Fibroblast of villous mesenchyme (primary cell): ENCODE measurements at regions not wholly inside any gene's neighbourhood (a gene's known extent, or its start where the extent isn't known, plus 50 kb on each side); places are given as distances from the start of the nearest gene placed in this dataset.
"Not testable (repeated sequence)": the region's sequence is repeated elsewhere in the genome, so short reads cannot be mapped to it uniquely, and the experiment has no call there.

ENCODE experiments used
- DNase-seq: peaks from one replicate; pipeline ENCODE4 v3.0.0-alpha.2; 2010; ENCODE audit warnings: low read depth
- H3K4me3 ChIP-seq: 2 replicates; pipeline ENCODE4 v1.5.1; 2011; ENCODE audit warnings: low read depth, mild to moderate bottlenecking, low read length
- CTCF ChIP-seq: IDR thresholded peaks from 2 replicates; pipeline ENCODE4 v1.5.1; 2012; ENCODE audit warnings: low read depth, mild to moderate bottlenecking, low read length; ENCODE audit not compliant: insufficient read depth

GRCh38 chr10:38209332-38209731 is 115.2 kb downstream of the ZNF37A start:
- no peak overlapping the region for H3K4me3 ChIP-seq
- no peak for DNase-seq
- no peak for TF ChIP-seq CTCF

- not testable (repeated sequence) for DNase-seq, H3K4me3 ChIP-seq
These were observed 115.6 kb downstream of the ZNF37A start for GRCh38 chr10:38209748-38210147.

DNA sequence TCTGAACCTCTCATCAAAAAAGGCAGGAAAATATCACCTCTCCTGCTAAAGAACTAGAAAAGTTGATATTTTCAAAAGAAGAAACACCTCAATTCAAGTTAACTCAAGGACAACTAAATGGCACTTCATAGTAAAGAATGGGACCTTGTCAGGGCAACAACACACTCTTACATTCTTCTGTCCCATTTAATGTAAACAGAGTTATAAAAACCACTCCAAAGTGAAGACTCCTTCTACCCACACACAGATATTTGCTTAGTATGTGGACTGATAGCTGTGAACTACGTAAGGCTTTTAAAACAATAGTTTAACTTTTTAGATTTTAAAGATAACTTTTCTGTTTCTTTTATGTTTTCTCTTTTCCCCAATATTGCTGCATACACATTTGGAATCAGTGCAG is 118.3 kb downstream of the ZNF37A start:
- no peak overlapping the region for H3K4me3 ChIP-seq
- DNase-seq, result no peak
- TF ChIP-seq CTCF, result no peak

DNA sequence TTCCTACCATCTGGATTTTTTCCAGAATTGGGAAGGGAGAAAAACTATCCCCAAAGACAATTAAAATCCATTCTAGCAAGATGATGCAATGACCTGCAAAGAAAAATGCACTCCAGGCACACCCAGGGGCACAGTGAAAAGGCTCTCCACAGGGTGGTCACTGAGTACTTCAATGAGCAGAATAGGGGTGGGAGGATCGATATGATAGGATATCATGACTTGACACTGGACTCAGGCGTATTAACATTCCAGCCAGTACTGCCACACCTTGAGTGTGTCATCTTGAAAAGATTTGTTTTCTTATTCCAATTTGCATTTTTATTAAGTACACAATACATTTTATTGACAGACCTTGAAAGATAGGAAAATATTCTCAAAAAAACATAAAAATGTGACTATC is 132.2 kb downstream of the ZNF37A start:
- no peak overlapping the region for H3K4me3 ChIP-seq
- TF ChIP-seq CTCF, result no peak
- no peak for DNase-seq

DNA sequence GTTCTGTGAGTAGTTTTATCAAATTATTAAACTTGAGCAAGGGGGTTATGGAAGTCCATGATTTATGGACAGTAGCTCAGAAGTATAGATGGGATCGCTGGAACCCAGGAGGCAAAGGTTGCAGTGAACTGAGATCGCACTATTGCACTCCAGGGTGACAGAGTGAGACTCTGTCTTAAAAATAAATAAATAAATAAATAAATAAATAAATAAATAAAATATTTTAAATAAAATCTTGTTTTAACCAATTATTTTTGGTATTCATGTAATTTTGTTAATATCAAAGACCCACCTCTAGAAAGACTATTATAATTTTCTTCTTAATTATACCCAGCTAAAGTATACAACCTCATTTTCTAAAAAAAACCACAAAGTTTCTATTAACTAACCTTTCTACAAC is 134.3 kb downstream of the ZNF37A start:
- H3K4me3 ChIP-seq, result no peak overlapping the region
- no peak for TF ChIP-seq CTCF
- DNase-seq, result no peak

DNA sequence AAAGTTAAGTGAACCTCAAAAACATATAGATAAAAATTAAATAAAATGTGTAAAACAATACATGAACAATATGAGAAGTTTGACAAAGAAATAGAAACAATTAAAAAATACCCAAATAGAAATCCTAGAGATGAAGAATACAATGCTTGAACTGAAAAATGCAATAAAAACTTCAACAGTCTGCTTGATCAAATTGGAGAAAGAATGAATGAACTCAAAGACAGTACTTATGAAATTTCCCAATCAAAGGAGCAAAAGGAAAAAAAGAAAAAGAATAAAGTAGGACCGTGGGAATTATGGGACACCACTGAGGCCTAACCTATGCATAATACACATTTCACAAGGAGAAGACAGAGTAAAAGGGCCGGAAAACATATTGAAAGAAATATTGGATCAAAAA is 144.3 kb downstream of the ZNF37A start:
- not testable (repeated sequence) for H3K4me3 ChIP-seq, DNase-seq

DNA sequence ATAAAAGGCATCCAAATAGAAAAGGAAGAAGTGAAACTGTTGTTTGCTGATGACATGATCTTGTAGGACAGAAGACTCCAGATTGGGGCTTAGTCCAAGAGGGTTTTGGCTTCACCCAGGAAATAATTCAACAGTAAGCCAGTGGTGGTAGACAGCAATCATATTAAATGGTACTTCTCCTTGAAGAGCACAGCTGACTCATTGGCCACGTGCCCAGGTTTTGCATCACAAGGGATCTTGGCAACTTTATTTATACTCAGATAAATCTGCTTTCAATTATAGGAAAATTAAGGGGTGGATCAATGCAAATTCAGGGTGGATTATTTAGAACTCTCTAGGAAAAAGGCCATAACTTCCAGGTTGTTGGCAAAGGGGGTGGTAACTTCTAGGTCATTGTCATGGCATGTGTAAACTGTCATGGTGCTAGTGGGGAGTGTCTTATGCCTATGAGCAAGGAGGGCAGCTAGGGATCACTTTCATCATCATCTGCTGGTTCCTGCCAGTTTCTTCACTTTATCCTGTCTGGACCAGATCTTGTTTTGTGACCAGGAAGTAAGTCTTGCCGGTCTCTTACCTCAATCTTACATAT is 148.0 kb downstream of the ZNF37A start:
- not testable (repeated sequence) for H3K4me3 ChIP-seq, DNase-seq

GRCh38 chr10:38248113-38248512 is 154.0 kb downstream of the ZNF37A start:
- not testable (repeated sequence) for H3K4me3 ChIP-seq, DNase-seq

- DNase-seq, H3K4me3 ChIP-seq: not testable (repeated sequence)
These were observed 158.4 kb downstream of the ZNF37A start for GRCh38 chr10:38252551-38252950.

DNA sequence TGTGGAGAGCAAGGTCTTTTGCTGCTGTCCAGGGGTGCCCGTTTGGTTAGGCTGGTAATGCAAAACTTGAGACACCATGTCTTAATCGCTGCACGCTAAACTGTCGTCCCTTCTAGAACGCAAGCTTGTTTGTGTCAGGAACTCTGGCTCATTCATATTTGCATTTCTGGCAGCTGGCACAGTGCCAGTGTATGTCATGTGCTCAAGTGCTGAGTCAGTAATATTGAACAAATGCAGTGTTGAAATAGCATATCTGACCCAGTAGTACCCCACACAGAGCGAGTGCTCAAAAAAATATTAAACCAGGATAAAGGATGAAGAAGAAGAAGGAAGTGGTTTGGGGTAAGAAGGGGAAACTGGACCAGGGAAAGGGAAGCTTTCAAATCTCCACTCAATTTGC is 173.4 kb downstream of the ZNF37A start:
- not testable (repeated sequence) for DNase-seq, H3K4me3 ChIP-seq

DNA sequence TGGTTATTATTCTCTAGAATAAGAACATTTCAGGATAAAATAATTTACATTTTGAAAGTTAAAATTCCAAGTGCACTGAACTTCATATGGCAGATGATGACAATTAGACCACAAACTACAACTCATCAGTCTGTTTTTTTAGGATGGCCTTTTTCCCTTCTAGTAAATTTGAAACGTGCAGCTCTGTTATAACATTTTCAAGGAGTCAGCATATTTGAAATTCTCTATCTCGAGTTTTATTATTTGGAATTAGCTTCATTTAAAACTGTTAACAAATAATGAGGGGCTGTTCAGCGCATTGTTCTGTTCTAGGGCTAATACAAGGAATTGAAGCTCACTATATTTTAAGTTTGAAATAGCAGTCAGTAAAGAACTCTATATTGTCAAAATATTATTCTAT is 176.9 kb downstream of the ZNF37A start:
- not testable (repeated sequence) for DNase-seq, H3K4me3 ChIP-seq

DNA sequence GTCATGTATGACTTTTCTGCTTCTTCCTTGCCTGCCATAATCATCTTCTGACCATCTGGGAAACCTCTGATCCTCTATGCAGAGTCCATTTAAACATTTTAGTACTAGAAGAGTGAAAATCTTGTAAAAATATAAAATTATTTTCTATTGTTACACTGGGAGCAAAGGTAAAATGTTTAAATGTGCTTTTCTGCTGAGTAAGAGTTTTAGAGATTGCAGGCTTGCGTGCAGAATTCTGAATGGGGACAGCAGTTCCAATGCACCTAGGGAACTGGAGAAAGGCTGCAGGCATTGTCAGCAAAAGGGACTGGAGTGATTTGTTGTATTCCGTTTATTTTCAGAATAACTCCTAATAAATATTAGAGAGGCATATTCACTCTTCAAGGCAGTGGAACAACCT is 180.7 kb downstream of the ZNF37A start:
- DNase-seq, H3K4me3 ChIP-seq: not testable (repeated sequence)

GRCh38 chr10:38292560-38292959 is 198.4 kb downstream of the ZNF37A start:
- DNase-seq, H3K4me3 ChIP-seq: not testable (repeated sequence)

DNA sequence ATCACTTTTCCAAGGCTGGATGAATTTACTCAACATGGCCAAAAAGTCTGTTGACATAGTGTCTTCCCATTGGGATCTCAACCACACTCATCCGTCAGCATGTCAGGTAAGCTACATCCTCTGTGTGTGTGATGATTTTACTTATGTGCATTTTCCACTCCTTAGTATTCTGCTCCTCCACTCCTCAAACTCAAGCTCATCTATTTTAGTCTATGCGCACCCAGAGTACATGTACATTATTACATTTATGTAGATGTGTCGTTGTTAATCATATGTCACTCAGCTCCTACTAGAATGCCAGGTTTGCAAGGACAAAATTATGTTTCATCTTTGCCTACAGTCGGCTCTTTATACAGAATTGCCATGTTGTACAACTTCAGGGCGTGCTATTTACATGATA is 216.0 kb downstream of the ZNF37A start:
- DNase-seq, result not testable (repeated sequence)

More for the DNA sequence above, 216.0 kb downstream of the ZNF37A start:
- not testable (repeated sequence) for H3K4me3 ChIP-seq
